Natural killer cell (primary cell): ENCODE measurements at regions not wholly inside any gene's neighbourhood (a gene's known extent, or its start where the extent isn't known, plus 50 kb on each side); places are given as distances from the start of the nearest gene placed in this dataset.
"Not testable (repeated sequence)": the region's sequence is repeated elsewhere in the genome, so short reads cannot be mapped to it uniquely, and the experiment has no call there.

Experiments
- ATAC-seq, 3 donors: fragments of 150-1000 bp in 2 of 3; fragments of 200-7000 bp in 1 of 3; cut with Tn5 transposase; 1 replicate in 1 of 3; 2 replicates in 2 of 3; pipeline ENCODE4 v1.10.0; 2021; ENCODE audit warnings: mild to moderate bottlenecking in 2 of 3, moderate library complexity in 2 of 3
- DNase-seq, 2 donors: peaks; one replicate each; pipeline versions ENCODE4 v3.0.0 to v3.0.0-alpha.2; 2013 to 2021; ENCODE audit warnings: mixed read lengths in 1 of 2
- H3K27ac ChIP-seq: one replicate; pipeline ENCODE4 v1.5.1; 2013; ENCODE audit warnings: mild to moderate bottlenecking, low read length
- H3K27me3 ChIP-seq: one replicate; pipeline ENCODE4 v1.6.1; 2013; ENCODE audit warnings: low read length; ENCODE audit not compliant: control insufficient read depth, insufficient read depth
- H3K36me3 ChIP-seq: one replicate; pipeline ENCODE4 v1.6.1; 2013; ENCODE audit warnings: low read length; ENCODE audit not compliant: control insufficient read depth, insufficient read depth
- H3K4me1 ChIP-seq: one replicate; pipeline ENCODE4 v1.6.1; 2013; ENCODE audit warnings: low read length; ENCODE audit not compliant: control insufficient read depth, insufficient read depth
- H3K4me3 ChIP-seq: one replicate; pipeline ENCODE4 v1.5.1; 2013; ENCODE audit warnings: low read length
- H3K9me3 ChIP-seq: one replicate; pipeline ENCODE4 v1.6.1; 2013; ENCODE audit warnings: low read length; ENCODE audit not compliant: control insufficient read depth, insufficient read depth
- H3K27ac Mint-ChIP-seq, 2 donors: one replicate each; pipeline ENCODE4 v1.8.0; 2022; ENCODE audit warnings: mild to moderate bottlenecking in 2 of 2, mixed read lengths in 2 of 2, moderate library complexity in 1 of 2
- H3K27me3 Mint-ChIP-seq, 2 donors: one replicate each; pipeline ENCODE4 v1.8.0; 2022; ENCODE audit warnings: low read depth in 2 of 2, mixed read lengths in 2 of 2
- H3K36me3 Mint-ChIP-seq: one replicate; pipeline ENCODE4 v1.8.0; 2022; ENCODE audit warnings: mixed read lengths
- H3K4me1 Mint-ChIP-seq, 2 donors: one replicate each; pipeline ENCODE4 v1.8.0; 2022; ENCODE audit warnings: mixed read lengths in 2 of 2
- H3K4me3 Mint-ChIP-seq: one replicate; pipeline ENCODE4 v1.8.0; 2022; ENCODE audit warnings: mild to moderate bottlenecking, moderate library complexity, mixed read lengths
- H3K9me3 Mint-ChIP-seq, 2 donors: one replicate each; pipeline ENCODE4 v1.8.0; 2022; ENCODE audit warnings: mixed read lengths in 2 of 2
- WGBS: methylation state at CpG from one replicate; pipeline ENCODE4 v1.1.7; 2013; ENCODE audit warnings: missing lambda C conversion rate; ENCODE audit not compliant: insufficient coverage; 5-methylcytosine and 5-hydroxymethylcytosine counted together
- intact Hi-C: fragments of 100-400 bp; cut with micrococcal nuclease; formaldehyde crosslinking; loops from one replicate; pipeline ENCODE4 v1.14.2; 2022
- TF ChIP-seq, protein P1 (sequence below): fragments of 200-600 bp; IDR thresholded peaks from one replicate; pipeline ENCODE4 v1.8.0; 2022; ENCODE audit warnings: antibody characterized with exemption

DNA sequence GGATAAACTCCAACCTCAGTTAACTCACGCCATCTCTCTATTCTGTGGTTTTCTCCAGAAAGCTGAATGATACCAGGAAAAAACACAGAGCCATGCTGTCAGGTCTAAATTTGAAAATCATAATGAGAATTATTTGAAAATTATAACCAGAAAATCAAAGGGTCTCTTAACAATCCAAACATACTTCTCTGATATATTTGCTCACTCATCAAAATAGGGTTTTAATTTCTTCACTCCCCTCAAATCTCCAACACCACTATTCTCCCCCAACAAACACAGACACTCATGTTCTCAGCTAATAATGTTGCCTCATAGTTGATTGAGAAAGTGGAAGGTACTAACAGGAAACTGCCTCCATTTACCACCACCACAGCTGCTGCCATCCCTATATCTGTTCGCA, 375.5 kb downstream of the TLE1 start:
- TF ChIP-seq, protein P1, sequence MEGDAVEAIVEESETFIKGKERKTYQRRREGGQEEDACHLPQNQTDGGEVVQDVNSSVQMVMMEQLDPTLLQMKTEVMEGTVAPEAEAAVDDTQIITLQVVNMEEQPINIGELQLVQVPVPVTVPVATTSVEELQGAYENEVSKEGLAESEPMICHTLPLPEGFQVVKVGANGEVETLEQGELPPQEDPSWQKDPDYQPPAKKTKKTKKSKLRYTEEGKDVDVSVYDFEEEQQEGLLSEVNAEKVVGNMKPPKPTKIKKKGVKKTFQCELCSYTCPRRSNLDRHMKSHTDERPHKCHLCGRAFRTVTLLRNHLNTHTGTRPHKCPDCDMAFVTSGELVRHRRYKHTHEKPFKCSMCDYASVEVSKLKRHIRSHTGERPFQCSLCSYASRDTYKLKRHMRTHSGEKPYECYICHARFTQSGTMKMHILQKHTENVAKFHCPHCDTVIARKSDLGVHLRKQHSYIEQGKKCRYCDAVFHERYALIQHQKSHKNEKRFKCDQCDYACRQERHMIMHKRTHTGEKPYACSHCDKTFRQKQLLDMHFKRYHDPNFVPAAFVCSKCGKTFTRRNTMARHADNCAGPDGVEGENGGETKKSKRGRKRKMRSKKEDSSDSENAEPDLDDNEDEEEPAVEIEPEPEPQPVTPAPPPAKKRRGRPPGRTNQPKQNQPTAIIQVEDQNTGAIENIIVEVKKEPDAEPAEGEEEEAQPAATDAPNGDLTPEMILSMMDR, result no peak
- H3K4me1 Mint-ChIP-seq, result no peaks in the 10 kb centered on the region
- ATAC-seq, result no peak
- Histone ChIP-seq H3K27me3 (no peaks in the 10 kb centered on the region), H3K36me3 (no peaks in the 10 kb centered on the region), H3K4me3 (no peak overlapping the region), H3K9me3 (no peaks in the 10 kb centered on the region), H3K4me1 (no peaks in the 10 kb centered on the region), H3K27ac (no peak overlapping the region)
- no peak overlapping the region for H3K27ac Mint-ChIP-seq
- intact Hi-C loops, result no loop called here
- H3K4me3 Mint-ChIP-seq, result no peak overlapping the region
- no peak for DNase-seq
- peaks cover 7 to 10% of the 10 kb centered on the region in 2 donors for H3K9me3 Mint-ChIP-seq
- H3K36me3 Mint-ChIP-seq, result no peaks in the 10 kb centered on the region
- 91% methylated on average over 2 of the region's 2 CpGs for WGBS
- H3K27me3 Mint-ChIP-seq, result no peaks in the 10 kb centered on the region

DNA sequence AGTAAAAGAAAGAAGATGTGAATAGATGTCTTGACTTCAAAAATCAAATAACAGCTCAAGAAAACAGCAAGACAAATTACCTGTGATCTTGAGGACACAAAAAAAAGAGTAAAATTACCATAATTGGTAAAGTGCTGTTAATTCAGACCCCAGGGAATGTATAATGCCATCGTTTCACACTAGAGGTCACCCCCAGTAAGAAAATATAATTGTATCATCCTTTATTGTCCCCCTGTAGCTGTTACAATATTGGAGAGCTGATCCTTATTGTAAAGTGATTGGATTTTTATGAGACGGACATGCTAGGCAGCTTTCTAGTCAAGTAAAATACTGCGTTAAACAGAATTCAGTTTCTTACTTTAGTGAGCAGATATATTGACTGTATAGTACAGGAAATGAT, 377.0 kb downstream of the TLE1 start:
- no peak overlapping the region for H3K27ac Mint-ChIP-seq
- no peak overlapping the region for H3K27ac ChIP-seq
- H3K36me3 ChIP-seq, result no peaks in the 10 kb centered on the region
- no peak for DNase-seq
- no peak overlapping the region for H3K4me3 ChIP-seq
- no peaks in the 10 kb centered on the region for H3K4me1 ChIP-seq
- no peaks in the 10 kb centered on the region for H3K27me3 ChIP-seq
- no peaks in the 10 kb centered on the region for H3K4me1 Mint-ChIP-seq
- no peaks in the 10 kb centered on the region for H3K27me3 Mint-ChIP-seq
- H3K9me3 Mint-ChIP-seq, result peaks cover 7 to 10% of the 10 kb centered on the region in 2 donors
- H3K9me3 ChIP-seq, result no peaks in the 10 kb centered on the region
- WGBS, result 84% methylated on average over 2 of the region's 3 CpGs
- ATAC-seq, result no peak
- no peak overlapping the region for H3K4me3 Mint-ChIP-seq
- intact Hi-C loops, result no loop called here
- TF ChIP-seq, protein P1, result no peak
- no peaks in the 10 kb centered on the region for H3K36me3 Mint-ChIP-seq

DNA sequence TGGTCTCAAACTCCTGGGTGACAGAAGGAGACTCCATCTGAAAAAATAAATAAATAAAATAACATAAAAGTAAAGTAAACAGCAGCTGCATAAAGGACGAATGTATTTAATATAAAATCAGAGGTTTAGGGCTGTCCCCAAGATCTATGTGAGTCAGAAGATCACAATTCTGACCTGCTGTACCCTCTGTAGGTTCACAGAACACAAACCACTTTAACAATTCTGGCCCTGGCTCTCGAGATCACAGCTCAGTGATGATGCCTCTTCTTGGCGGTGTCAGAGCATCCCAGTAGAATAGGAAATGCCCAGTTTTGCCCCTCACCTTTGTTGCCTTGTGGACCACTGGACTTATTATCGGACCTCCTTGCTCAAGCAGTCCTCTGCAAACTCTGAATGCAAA, 380.9 kb downstream of the TLE1 start:
- Mint-ChIP-seq H3K36me3 (no peaks in the 10 kb centered on the region), H3K27me3 (no peaks in the 10 kb centered on the region), H3K4me3 (no peak overlapping the region), H3K27ac (no peak overlapping the region), H3K9me3 (peaks cover 0 to 5% of the 10 kb centered on the region in 2 donors), H3K4me1 (no peaks in the 10 kb centered on the region)
- 82% methylated on average over 3 of the region's 4 CpGs for WGBS
- Histone ChIP-seq H3K4me1 (no peaks in the 10 kb centered on the region), H3K36me3 (no peaks in the 10 kb centered on the region), H3K4me3 (no peak overlapping the region), H3K27me3 (no peaks in the 10 kb centered on the region), H3K9me3 (no peaks in the 10 kb centered on the region), H3K27ac (no peak overlapping the region)
- no peak for DNase-seq
- ATAC-seq, result no peak
- TF ChIP-seq, protein P1, result no peak
- intact Hi-C loops, result no loop called here

DNA sequence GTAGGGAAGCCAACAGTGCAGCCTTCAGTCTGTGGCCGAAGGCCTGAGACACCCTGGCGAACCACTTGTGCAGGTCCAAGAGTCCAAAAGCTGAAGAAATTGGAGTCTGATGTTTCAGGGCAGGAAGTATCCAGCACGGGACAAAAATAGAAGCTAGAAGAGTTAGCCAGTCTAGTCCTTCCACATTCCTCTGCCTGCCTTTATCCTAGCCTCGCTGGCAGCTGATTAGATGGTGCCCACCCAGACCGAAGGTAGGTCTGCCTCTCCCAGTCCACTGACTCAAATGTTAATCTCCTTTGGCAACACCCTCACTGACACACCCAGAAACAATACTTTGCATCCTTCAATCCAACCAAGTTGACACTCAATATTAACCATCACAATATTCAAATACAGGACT, 381.6 kb downstream of the TLE1 start:
- H3K4me3 Mint-ChIP-seq, H3K27me3 ChIP-seq, H3K4me3 ChIP-seq, DNase-seq, H3K27ac ChIP-seq, ATAC-seq, H3K4me1 Mint-ChIP-seq, H3K4me1 ChIP-seq, H3K27ac Mint-ChIP-seq, H3K36me3 ChIP-seq, H3K36me3 Mint-ChIP-seq, H3K9me3 ChIP-seq, intact Hi-C loops, H3K27me3 Mint-ChIP-seq, H3K9me3 Mint-ChIP-seq: not testable (repeated sequence)
- WGBS, result 85% methylated on average over 5 of the region's 5 CpGs
